PC-9 (cell line): ENCODE measurements at regions not wholly inside any gene's neighbourhood (a gene's known extent, or its start where the extent isn't known, plus 50 kb on each side); places are given as distances from the start of the nearest gene placed in this dataset.

Experiments used
- BruUV-seq: library from RNA; stranded (reverse); fragments of 400-500 nt; replicated peaks from 2 replicates; lab custom pipeline; 2021; lab: Mats Ljungman, UMichigan
- CTCF ChIA-PET: fragments of 300-600 bp; sonication (Branson Sonifier 250); formaldehyde crosslinking; loops from one replicate; lab custom pipeline; 2022; ENCODE audit warnings: antibody characterized with exemption; lab: Charles Lee
- POLR2A ChIA-PET: fragments of 300-600 bp; sonication (Branson Sonifier 250); formaldehyde crosslinking; loops from one replicate; lab custom pipeline; 2022; ENCODE audit warnings: antibody characterized with exemption; ENCODE audit not compliant: unreplicated experiment; lab: Charles Lee
- DNase-seq, 2 experiments: peaks; one replicate each; pipeline versions ENCODE4 v3.0.0 to v3.0.0-alpha.2; 2015 to 2022; ENCODE audit warnings: mixed read lengths in 1 of 2
- H2AFZ ChIP-seq: fragments of 200-600 bp; sonication (generic); 2 replicates; pipeline ENCODE4 v1.8.1; 2017; ENCODE audit warnings: antibody characterized with exemption
- H3F3A ChIP-seq: fragments of 200-600 bp; sonication (generic); 2 replicates; pipeline ENCODE4 v1.8.1; 2017; ENCODE audit warnings: antibody characterized with exemption, mild to moderate bottlenecking, low read depth; ENCODE audit not compliant: insufficient read depth
- H3K27ac ChIP-seq: fragments of 200-600 bp; sonication (generic); 2 replicates; pipeline ENCODE4 v1.6.1; 2016; ENCODE audit warnings: mixed run types
- H3K27me3 ChIP-seq: fragments of 200-600 bp; sonication (generic); 2 replicates; pipeline ENCODE4 v1.6.1; 2016; ENCODE audit warnings: low read depth, mixed run types; ENCODE audit not compliant: insufficient read depth
- H3K36me3 ChIP-seq: fragments of 200-600 bp; sonication (generic); 2 replicates; pipeline ENCODE4 v1.6.1; 2016; ENCODE audit warnings: low read depth, mixed run types
- H3K4me1 ChIP-seq: fragments of 200-600 bp; sonication (generic); replicated peaks from 2 replicates; pipeline ENCODE4 v1.6.1; 2016; ENCODE audit warnings: mixed run types; ENCODE audit not compliant: insufficient read depth
- H3K4me2 ChIP-seq: fragments of 200-600 bp; sonication (generic); 2 replicates; pipeline ENCODE4 v1.6.1; 2017; ENCODE audit warnings: mixed run types
- H3K4me3 ChIP-seq: fragments of 200-600 bp; sonication (generic); 2 replicates; pipeline ENCODE4 v1.6.1; 2016; ENCODE audit warnings: mixed run types
- H3K79me2 ChIP-seq: fragments of 200-600 bp; sonication (generic); 2 replicates; pipeline ENCODE4 v1.6.1; 2017; ENCODE audit warnings: low read depth, mixed run types
- H3K9me2 ChIP-seq: fragments of 200-600 bp; sonication (generic); 2 replicates; pipeline ENCODE4 v1.8.1; 2017; ENCODE audit warnings: mild to moderate bottlenecking; ENCODE audit not compliant: insufficient read depth
- H3K9me3 ChIP-seq: fragments of 200-600 bp; sonication (generic); 2 replicates; pipeline ENCODE4 v1.8.1; 2016; ENCODE audit warnings: low read depth; ENCODE audit not compliant: insufficient read depth
- H4K20me1 ChIP-seq: fragments of 200-600 bp; sonication (generic); 2 replicates; pipeline ENCODE4 v1.8.1; 2017; ENCODE audit not compliant: insufficient read depth
- CTCF ChIP-seq: fragments of 200-600 bp; sonication (generic); conservative IDR thresholded peaks from 2 replicates; pipeline ENCODE4 v1.6.1; 2017; ENCODE audit warnings: mixed run types, antibody characterized with exemption, mild to moderate bottlenecking, moderate library complexity
- EZH2 ChIP-seq: fragments of 200-600 bp; sonication (generic); IDR thresholded peaks from 2 replicates; pipeline ENCODE4 v1.8.0; 2017; ENCODE audit warnings: antibody characterized with exemption, low read depth
- intact Hi-C: fragments of 100-400 bp; cut with micrococcal nuclease; formaldehyde crosslinking; loops from one replicate; pipeline ENCODE4 v1.10.0; 2022; ENCODE audit not compliant: unreplicated experiment

GRCh38 chr11:22432291-22433093, 94.3 kb downstream of the SLC17A6 start:
- TF ChIP-seq CTCF (no peak), EZH2 (no peak)
- H3K4me3 ChIP-seq, result no peak overlapping the region
- no peaks in the 10 kb centered on the region for H3F3A ChIP-seq
- CTCF ChIA-PET, result no interaction called here
- H3K9me2 ChIP-seq, result no peaks in the 10 kb centered on the region
- no peak overlapping the region for H3K27ac ChIP-seq
- no peaks in the 10 kb centered on the region for H3K36me3 ChIP-seq
- BruUV-seq, result no TSS peak
- no peaks in the 10 kb centered on the region for H4K20me1 ChIP-seq
- H3K9me3 ChIP-seq, result no peaks in the 10 kb centered on the region
- DNase-seq, result no peak
- H3K4me2 ChIP-seq, result no peak overlapping the region
- H3K4me1 ChIP-seq, result no peaks in the 10 kb centered on the region
- H3K79me2 ChIP-seq, result no peaks in the 10 kb centered on the region
- no peak overlapping the region for H2AFZ ChIP-seq
- intact Hi-C loops, result no loop called here
- POLR2A ChIA-PET, result no interaction called here
- no peaks in the 10 kb centered on the region for H3K27me3 ChIP-seq

GRCh38 chr11:22431106-22431505, 92.9 kb downstream of the SLC17A6 start:
- POLR2A ChIA-PET, result no interaction called here
- no peak overlapping the region for H3K27ac ChIP-seq
- BruUV-seq, result no TSS peak
- no peak overlapping the region for H3K4me3 ChIP-seq
- TF ChIP-seq CTCF, result no peak
- no peaks in the 10 kb centered on the region for H3K9me2 ChIP-seq
- H3F3A ChIP-seq, result no peaks in the 10 kb centered on the region
- no peaks in the 10 kb centered on the region for H3K36me3 ChIP-seq
- H3K4me2 ChIP-seq, result no peak overlapping the region
- DNase-seq, result no peak
- no peaks in the 10 kb centered on the region for H4K20me1 ChIP-seq
- no peaks in the 10 kb centered on the region for H3K79me2 ChIP-seq
- H2AFZ ChIP-seq, result no peak overlapping the region
- no peaks in the 10 kb centered on the region for H3K27me3 ChIP-seq
- CTCF ChIA-PET, result no interaction called here
- H3K4me1 ChIP-seq, result no peaks in the 10 kb centered on the region
- no peaks in the 10 kb centered on the region for H3K9me3 ChIP-seq
- intact Hi-C loops, result no loop called here

- Histone ChIP-seq H3K27me3 (no peaks in the 10 kb centered on the region), H3K4me1 (no peaks in the 10 kb centered on the region), H3K9me3 (no peaks in the 10 kb centered on the region), H3K4me2 (no peak overlapping the region), H3F3A (no peaks in the 10 kb centered on the region), H3K79me2 (no peaks in the 10 kb centered on the region), H3K9me2 (no peaks in the 10 kb centered on the region), H3K36me3 (no peaks in the 10 kb centered on the region), H3K27ac (no peak overlapping the region), H3K4me3 (no peak overlapping the region), H2AFZ (no peak overlapping the region), H4K20me1 (no peaks in the 10 kb centered on the region)
- intact Hi-C loops, result no loop called here
- ChIA-PET POLR2A (no interaction called here), CTCF (no interaction called here)
- TF ChIP-seq EZH2 (no peak), CTCF (no peak)
- no TSS peak for BruUV-seq
- DNase-seq, result no peak
Measured at GRCh38 chr11:22430639-22431038, 92.5 kb downstream of the SLC17A6 start.
